MCF 10A (cell line): ENCODE measurements at regions not wholly inside any gene's neighbourhood (a gene's known extent, or its start where the extent isn't known, plus 50 kb on each side); places are given as distances from the start of the nearest gene placed in this dataset.

Experiments
- BruUV-seq: library from RNA; stranded (reverse); fragments of 400-500 nt; replicated peaks from 2 replicates; lab custom pipeline; 2021; lab: Mats Ljungman, UMichigan
- CTCF ChIA-PET: fragments of 300-600 bp; sonication (Branson Sonifier 250); formaldehyde crosslinking; extraction: SDS; loops from one replicate; lab custom pipeline; 2021; ENCODE audit warnings: antibody characterized with exemption, inconsistent platforms; lab: Yijun Ruan, JAX
- POLR2A ChIA-PET: fragments of 300-600, 350-650 bp; sonication (Branson Sonifier 250); formaldehyde crosslinking; extraction: SDS; loops from one replicate; lab custom pipeline; 2020; ENCODE audit warnings: antibody characterized with exemption, inconsistent platforms; lab: Yijun Ruan, JAX
- DNase-seq: peaks from one replicate; pipeline ENCODE4 v3.0.0-alpha.2; 2018; ENCODE audit not compliant: unreplicated experiment
- H3K27ac Mint-ChIP-seq: one replicate; pipeline ENCODE4 v1.8.0; 2022; ENCODE audit warnings: mild to moderate bottlenecking, low read depth, mixed read lengths; ENCODE audit not compliant: unreplicated experiment
- H3K27me3 Mint-ChIP-seq: one replicate; pipeline ENCODE4 v1.8.0; 2022; ENCODE audit warnings: mixed read lengths; ENCODE audit not compliant: insufficient read depth, unreplicated experiment
- H3K36me3 Mint-ChIP-seq: one replicate; pipeline ENCODE4 v1.8.0; 2022; ENCODE audit warnings: mild to moderate bottlenecking, moderate library complexity, mixed read lengths; ENCODE audit not compliant: insufficient read depth, unreplicated experiment
- H3K4me1 Mint-ChIP-seq: one replicate; pipeline ENCODE4 v1.8.0; 2022; ENCODE audit warnings: mixed read lengths; ENCODE audit not compliant: insufficient read depth, unreplicated experiment
- H3K4me3 Mint-ChIP-seq: one replicate; pipeline ENCODE4 v1.8.0; 2022; ENCODE audit warnings: mild to moderate bottlenecking, moderate library complexity, mixed read lengths; ENCODE audit not compliant: unreplicated experiment
- H3K9me3 Mint-ChIP-seq: one replicate; pipeline ENCODE4 v1.8.0; 2022; ENCODE audit warnings: mixed read lengths; ENCODE audit not compliant: unreplicated experiment
- intact Hi-C: fragments of 100-400 bp; cut with micrococcal nuclease; formaldehyde crosslinking; loops from 2 replicates; pipeline ENCODE4 v1.14.1; 2022
- TF ChIP-seq, protein P1 (sequence below): fragments of 200-600 bp; IDR thresholded peaks from one replicate; pipeline ENCODE4 v1.8.0; 2022; ENCODE audit warnings: antibody characterized with exemption, mild to moderate bottlenecking; ENCODE audit not compliant: unreplicated experiment

DNA sequence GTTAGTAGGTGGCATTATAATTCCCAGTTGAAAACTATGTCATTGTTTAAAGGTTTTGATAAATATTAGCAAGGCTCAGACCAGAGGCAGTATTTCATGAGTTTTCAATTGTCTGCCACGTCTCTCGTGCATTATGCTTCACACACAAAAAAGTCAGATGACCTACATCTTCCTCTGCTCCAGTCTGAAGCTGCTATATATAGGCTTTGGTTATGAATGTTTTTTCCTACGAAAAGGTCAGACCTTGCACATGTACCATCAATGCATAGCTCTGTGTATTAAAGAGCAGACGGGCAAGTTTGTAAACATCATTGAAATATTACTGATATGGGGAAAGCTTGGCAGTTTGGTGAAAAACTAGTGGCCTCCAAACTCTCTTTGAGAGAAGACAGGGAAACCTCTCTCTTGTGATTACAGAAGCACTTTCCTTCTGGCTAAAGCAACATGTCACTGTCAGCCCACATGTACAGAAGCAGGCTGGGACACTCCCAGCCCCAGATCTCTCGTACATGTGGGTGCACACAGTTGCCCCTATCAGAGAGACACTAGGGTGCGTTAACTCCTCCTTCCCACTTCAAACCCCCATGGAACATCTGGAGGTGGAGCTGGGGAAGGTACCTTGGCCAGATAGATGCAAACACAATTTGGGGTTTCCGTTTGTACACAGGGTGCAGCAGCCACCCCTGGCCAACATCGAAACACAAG, 184.0 kb upstream of the BCL6 start:
- DNase-seq, result no peak
- H3K9me3 Mint-ChIP-seq, result no peaks in the 10 kb centered on the region
- no peaks in the 10 kb centered on the region for H3K4me1 Mint-ChIP-seq
- H3K27ac Mint-ChIP-seq, result no peak overlapping the region
- TF ChIP-seq, protein P1, sequence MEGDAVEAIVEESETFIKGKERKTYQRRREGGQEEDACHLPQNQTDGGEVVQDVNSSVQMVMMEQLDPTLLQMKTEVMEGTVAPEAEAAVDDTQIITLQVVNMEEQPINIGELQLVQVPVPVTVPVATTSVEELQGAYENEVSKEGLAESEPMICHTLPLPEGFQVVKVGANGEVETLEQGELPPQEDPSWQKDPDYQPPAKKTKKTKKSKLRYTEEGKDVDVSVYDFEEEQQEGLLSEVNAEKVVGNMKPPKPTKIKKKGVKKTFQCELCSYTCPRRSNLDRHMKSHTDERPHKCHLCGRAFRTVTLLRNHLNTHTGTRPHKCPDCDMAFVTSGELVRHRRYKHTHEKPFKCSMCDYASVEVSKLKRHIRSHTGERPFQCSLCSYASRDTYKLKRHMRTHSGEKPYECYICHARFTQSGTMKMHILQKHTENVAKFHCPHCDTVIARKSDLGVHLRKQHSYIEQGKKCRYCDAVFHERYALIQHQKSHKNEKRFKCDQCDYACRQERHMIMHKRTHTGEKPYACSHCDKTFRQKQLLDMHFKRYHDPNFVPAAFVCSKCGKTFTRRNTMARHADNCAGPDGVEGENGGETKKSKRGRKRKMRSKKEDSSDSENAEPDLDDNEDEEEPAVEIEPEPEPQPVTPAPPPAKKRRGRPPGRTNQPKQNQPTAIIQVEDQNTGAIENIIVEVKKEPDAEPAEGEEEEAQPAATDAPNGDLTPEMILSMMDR, result no peak
- ChIA-PET POLR2A (interaction anchor here (0.6 kb wide), 1 partner anchor 336 kb away, joined by 3 read pairs; no protein-coding TSS in a partner anchor), CTCF (interaction anchor here (0.6 kb wide), 1 partner anchor 421 kb away, joined by 3 read pairs; no protein-coding TSS in a partner anchor)
- no peak overlapping the region for H3K4me3 Mint-ChIP-seq
- intact Hi-C loops, result no loop called here
- no peaks in the 10 kb centered on the region for H3K36me3 Mint-ChIP-seq
- no TSS peak for BruUV-seq
- H3K27me3 Mint-ChIP-seq, result no peaks in the 10 kb centered on the region

DNA sequence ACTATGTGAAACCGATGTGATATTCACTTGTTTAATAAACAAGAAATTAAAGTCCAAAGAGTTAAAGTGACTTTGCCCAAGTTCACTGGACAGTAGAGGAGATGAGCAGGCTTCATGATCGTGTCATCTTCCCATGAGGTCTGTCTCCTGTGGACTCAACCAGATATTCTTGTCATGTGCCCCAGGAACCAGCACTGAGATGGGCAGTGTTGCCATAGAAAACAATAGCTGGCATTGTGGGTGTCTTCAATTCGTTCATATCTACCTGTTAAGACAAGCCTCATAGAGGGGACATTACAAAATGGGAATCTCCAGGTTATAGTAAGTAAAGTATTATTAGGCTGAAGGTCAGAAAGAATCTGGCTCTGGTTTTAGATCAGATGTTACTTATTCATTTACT, 184.8 kb upstream of the BCL6 start:
- no peaks in the 10 kb centered on the region for H3K9me3 Mint-ChIP-seq
- DNase-seq, result no peak
- H3K4me1 Mint-ChIP-seq, result no peaks in the 10 kb centered on the region
- TF ChIP-seq, protein P1, result no peak
- H3K4me3 Mint-ChIP-seq, result no peak overlapping the region
- no peak overlapping the region for H3K27ac Mint-ChIP-seq
- H3K36me3 Mint-ChIP-seq, result no peaks in the 10 kb centered on the region
- ChIA-PET POLR2A (interaction anchor here (0.6 kb wide), 1 partner anchor 335 kb away, joined by 3 read pairs; no protein-coding TSS in a partner anchor), CTCF (no interaction called here)
- BruUV-seq, result no TSS peak
- intact Hi-C loops, result no loop called here
- no peaks in the 10 kb centered on the region for H3K27me3 Mint-ChIP-seq

GRCh38 chr3:187931101-187931500, 185.8 kb upstream of the BCL6 start:
- no peak for DNase-seq
- Mint-ChIP-seq H3K4me3 (no peak overlapping the region), H3K27me3 (no peaks in the 10 kb centered on the region), H3K9me3 (no peaks in the 10 kb centered on the region), H3K27ac (no peak overlapping the region), H3K4me1 (no peaks in the 10 kb centered on the region), H3K36me3 (no peaks in the 10 kb centered on the region)
- intact Hi-C loops, result no loop called here
- ChIA-PET POLR2A (no interaction called here), CTCF (no interaction called here)
- no TSS peak for BruUV-seq
- TF ChIP-seq, protein P1, result no peak

DNA sequence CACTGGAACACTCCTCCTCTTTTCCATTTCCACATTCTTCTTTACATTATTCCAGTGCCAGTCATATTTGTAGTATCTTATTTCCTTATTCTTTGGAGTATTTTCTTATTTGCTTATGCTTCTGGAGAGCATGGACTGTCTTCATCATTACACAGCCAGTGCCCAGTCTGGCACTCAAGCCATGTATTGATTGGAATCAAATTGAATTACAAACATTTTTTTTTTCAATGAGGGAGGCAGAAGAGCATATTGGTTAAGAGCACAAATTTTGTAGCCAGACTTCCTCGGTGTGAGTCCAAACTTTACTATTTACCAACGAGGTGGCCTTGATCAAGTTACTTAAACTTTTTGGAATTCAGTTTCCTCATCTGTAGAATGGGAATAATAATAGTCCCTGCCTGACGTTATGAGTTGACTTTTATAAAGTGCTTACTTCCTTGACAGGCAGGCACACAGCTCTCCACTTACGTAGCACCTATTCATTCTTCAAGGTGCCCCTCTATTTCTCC, 186.6 kb upstream of the BCL6 start:
- no peak overlapping the region for H3K27ac Mint-ChIP-seq
- ChIA-PET CTCF (no interaction called here), POLR2A (no interaction called here)
- no peaks in the 10 kb centered on the region for H3K36me3 Mint-ChIP-seq
- H3K4me3 Mint-ChIP-seq, result no peak overlapping the region
- BruUV-seq, result no TSS peak
- TF ChIP-seq, protein P1, result no peak
- H3K9me3 Mint-ChIP-seq, result no peaks in the 10 kb centered on the region
- DNase-seq, result no peak
- no peaks in the 10 kb centered on the region for H3K4me1 Mint-ChIP-seq
- intact Hi-C loops, result no loop called here
- H3K27me3 Mint-ChIP-seq, result no peaks in the 10 kb centered on the region
